Colonic mucosa (tissue), 4 donors: ENCODE measurements at regions not wholly inside any gene's neighbourhood (a gene's known extent, or its start where the extent isn't known, plus 50 kb on each side); places are given as distances from the start of the nearest gene placed in this dataset.

ENCODE experiments used
- DNase-seq: peaks from one replicate; pipeline ENCODE4 v3.0.0-alpha.2; 2020
- H3K27ac ChIP-seq: fragments of 200-600 bp; one replicate; pipeline ENCODE4 v1.8.0; 2021
- H3K27me3 ChIP-seq: fragments of 200-600 bp; one replicate; pipeline ENCODE4 v1.8.0; 2021
- H3K36me3 ChIP-seq: fragments of 200-600 bp; one replicate; pipeline ENCODE4 v1.8.0; 2021
- H3K4me1 ChIP-seq: fragments of 200-600 bp; one replicate; pipeline ENCODE4 v1.8.0; 2021; ENCODE audit warnings: mild to moderate bottlenecking
- H3K4me3 ChIP-seq: fragments of 200-600 bp; one replicate; pipeline ENCODE4 v1.8.0; 2021
- H3K9ac ChIP-seq, 2 donors: one replicate each; pipeline ENCODE4 v1.7.0; 2013; ENCODE audit warnings: control low read depth in 2 of 2, low read depth in 2 of 2, low read length in 2 of 2
- H3K9me3 ChIP-seq: fragments of 200-600 bp; one replicate; pipeline ENCODE4 v1.8.0; 2021
- intact Hi-C: fragments of 100-400 bp; cut with DNase I; formaldehyde crosslinking; loops from one replicate; pipeline ENCODE4 v1.14.1; 2022
- TF ChIP-seq, protein P1 (sequence below): fragments of 200-600 bp; IDR thresholded peaks from one replicate; pipeline ENCODE4 v1.8.0; 2022; ENCODE audit warnings: antibody characterized with exemption, mild to moderate bottlenecking
- donor health status: healthy.
- donor health status: DM: no; HTN: no; CAD: no.
- donor health status: DM: no; HTN: no; CAD: no.

DNA sequence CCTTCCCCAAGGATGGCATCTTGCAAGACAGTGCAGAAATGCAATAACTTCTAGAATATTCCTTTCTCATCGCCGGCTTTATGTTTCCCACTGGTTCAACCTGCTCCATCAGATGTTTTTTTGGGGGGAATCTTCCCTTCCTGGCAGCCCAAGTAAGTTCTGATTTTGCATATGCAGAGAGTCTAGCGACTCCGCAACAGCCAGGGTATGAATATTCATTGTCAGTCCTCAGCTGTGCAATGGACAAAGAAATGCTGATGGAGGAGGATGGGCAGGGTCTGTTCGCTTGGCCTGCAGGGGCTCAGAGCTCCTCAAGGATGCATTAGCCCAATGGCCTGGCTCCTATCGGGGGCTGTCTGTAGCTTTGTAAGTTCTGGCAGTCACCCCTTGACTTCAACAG is 358.8 kb upstream of the CCL2 start:
- Histone ChIP-seq H3K27ac (no peak overlapping the region), H3K9me3 (no peaks in the 10 kb centered on the region), H3K27me3 (no peaks in the 10 kb centered on the region), H3K9ac (no peak overlapping the region), H3K4me1 (no peaks in the 10 kb centered on the region), H3K4me3 (no peak overlapping the region), H3K36me3 (no peaks in the 10 kb centered on the region)
- no peak for DNase-seq
- intact Hi-C loops, result no loop called here
- TF ChIP-seq, protein P1, sequence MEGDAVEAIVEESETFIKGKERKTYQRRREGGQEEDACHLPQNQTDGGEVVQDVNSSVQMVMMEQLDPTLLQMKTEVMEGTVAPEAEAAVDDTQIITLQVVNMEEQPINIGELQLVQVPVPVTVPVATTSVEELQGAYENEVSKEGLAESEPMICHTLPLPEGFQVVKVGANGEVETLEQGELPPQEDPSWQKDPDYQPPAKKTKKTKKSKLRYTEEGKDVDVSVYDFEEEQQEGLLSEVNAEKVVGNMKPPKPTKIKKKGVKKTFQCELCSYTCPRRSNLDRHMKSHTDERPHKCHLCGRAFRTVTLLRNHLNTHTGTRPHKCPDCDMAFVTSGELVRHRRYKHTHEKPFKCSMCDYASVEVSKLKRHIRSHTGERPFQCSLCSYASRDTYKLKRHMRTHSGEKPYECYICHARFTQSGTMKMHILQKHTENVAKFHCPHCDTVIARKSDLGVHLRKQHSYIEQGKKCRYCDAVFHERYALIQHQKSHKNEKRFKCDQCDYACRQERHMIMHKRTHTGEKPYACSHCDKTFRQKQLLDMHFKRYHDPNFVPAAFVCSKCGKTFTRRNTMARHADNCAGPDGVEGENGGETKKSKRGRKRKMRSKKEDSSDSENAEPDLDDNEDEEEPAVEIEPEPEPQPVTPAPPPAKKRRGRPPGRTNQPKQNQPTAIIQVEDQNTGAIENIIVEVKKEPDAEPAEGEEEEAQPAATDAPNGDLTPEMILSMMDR, result no peak

DNA sequence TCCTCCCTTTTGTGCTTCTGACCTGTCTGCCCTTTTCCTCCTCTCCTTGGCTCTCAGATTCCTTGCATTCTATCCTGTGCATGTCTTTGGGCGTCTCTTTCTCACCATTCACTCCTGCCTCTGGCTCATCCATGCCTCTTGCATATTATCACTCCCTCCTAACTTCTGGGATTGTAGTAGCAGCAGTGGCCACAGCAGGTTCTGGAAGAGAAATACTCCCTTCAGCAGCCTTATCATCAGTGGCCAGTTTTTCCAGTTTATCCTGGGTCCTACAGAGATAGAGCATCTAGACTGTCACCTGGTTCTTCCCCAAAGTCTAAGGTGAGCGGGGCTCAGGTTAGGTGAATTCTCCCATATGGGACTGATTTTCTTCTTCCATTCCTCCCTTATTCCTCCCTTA is 354.0 kb upstream of the CCL2 start:
- Histone ChIP-seq H3K9me3 (no peaks in the 10 kb centered on the region), H3K9ac (no peak overlapping the region), H3K27me3 (no peaks in the 10 kb centered on the region), H3K36me3 (no peaks in the 10 kb centered on the region), H3K27ac (no peak overlapping the region), H3K4me1 (no peaks in the 10 kb centered on the region), H3K4me3 (no peak overlapping the region)
- intact Hi-C loops, result no loop called here
- TF ChIP-seq, protein P1, result no peak
- no peak for DNase-seq

GRCh38 chr17:33902901-33903449 is 352.1 kb upstream of the CCL2 start:
- Histone ChIP-seq H3K36me3 (no peaks in the 10 kb centered on the region), H3K9me3 (no peaks in the 10 kb centered on the region), H3K4me1 (no peaks in the 10 kb centered on the region), H3K4me3 (no peak overlapping the region), H3K27ac (no peak overlapping the region), H3K9ac (no peak overlapping the region), H3K27me3 (no peaks in the 10 kb centered on the region)
- no peak for DNase-seq
- intact Hi-C loops, result no loop called here
- TF ChIP-seq, protein P1, result no peak

- Histone ChIP-seq H3K4me1 (no peaks in the 10 kb centered on the region), H3K36me3 (no peaks in the 10 kb centered on the region), H3K27ac (no peak overlapping the region), H3K9me3 (no peaks in the 10 kb centered on the region), H3K27me3 (no peaks in the 10 kb centered on the region), H3K4me3 (no peak overlapping the region), H3K9ac (no peak overlapping the region)
- intact Hi-C loops, result no loop called here
- TF ChIP-seq, protein P1, result no peak
- no peak for DNase-seq
These were observed 350.6 kb upstream of the CCL2 start for GRCh38 chr17:33904476-33904875.

DNA sequence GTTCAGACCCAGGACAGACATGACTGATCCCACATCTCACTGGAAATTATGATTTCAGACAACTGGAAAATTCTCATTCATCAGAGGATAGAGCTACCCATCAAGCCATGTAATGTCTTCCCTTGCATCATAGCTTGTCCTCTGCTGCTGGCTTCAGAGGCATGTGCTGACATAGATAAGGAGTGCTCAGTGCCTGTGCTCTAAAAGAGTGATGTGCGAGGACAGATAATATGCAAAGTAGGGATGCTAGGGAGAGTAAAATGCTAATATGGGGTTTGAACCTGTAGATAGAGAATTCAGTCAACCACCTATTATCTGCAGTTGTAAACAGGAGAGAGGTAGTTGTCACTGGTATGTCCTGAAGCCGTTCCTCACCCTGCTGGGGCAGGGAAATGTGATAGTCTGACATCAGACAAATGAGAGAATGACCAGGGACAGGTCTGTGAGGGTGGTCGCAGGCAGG is 349.7 kb upstream of the CCL2 start:
- Histone ChIP-seq H3K4me3 (no peak overlapping the region), H3K27me3 (no peaks in the 10 kb centered on the region), H3K27ac (no peak overlapping the region), H3K36me3 (no peaks in the 10 kb centered on the region), H3K9me3 (no peaks in the 10 kb centered on the region), H3K4me1 (no peaks in the 10 kb centered on the region), H3K9ac (no peak overlapping the region)
- intact Hi-C loops, result no loop called here
- TF ChIP-seq, protein P1, result no peak
- DNase-seq, result no peak
